ENCODE measurements at regions not wholly inside any gene's neighbourhood (a gene's known extent, or its start where the extent isn't known, plus 50 kb on each side); places are given as distances from the start of the nearest gene placed in this dataset.

GRCh38 chr12:126860210-126860609, 1406.8 kb upstream of the TMEM132C start:
- no peak for TF ChIP-seq CTCF (conservative IDR thresholded peaks at IDR 0.05)
- no peak overlapping the region for H3K27ac ChIP-seq

GRCh38 chr12:126862500-126862899, 1404.5 kb upstream of the TMEM132C start:
- no peak for TF ChIP-seq CTCF (conservative IDR thresholded peaks at IDR 0.05)
- no peak overlapping the region for H3K27ac ChIP-seq

- H3K27ac ChIP-seq: no peak overlapping the region
- TF ChIP-seq CTCF (conservative IDR thresholded peaks at IDR 0.05): no peak
Observed at GRCh38 chr12:126869644-126870043, 1397.3 kb upstream of the TMEM132C start.

- TF ChIP-seq CTCF (conservative IDR thresholded peaks at IDR 0.05): no peak
- no peak overlapping the region for H3K27ac ChIP-seq
Observed at GRCh38 chr12:126873701-126874100, 1393.3 kb upstream of the TMEM132C start.

GRCh38 chr12:126874427-126875026, 1392.4 kb upstream of the TMEM132C start:
- peak; percentile 86 for TF ChIP-seq CTCF (conservative IDR thresholded peaks at IDR 0.05)
- H3K27ac ChIP-seq: no peak overlapping the region

- no peak for TF ChIP-seq CTCF (conservative IDR thresholded peaks at IDR 0.05)
- H3K27ac ChIP-seq: no peak overlapping the region
Observed at GRCh38 chr12:126879842-126880241, 1387.1 kb upstream of the TMEM132C start.

- no peak for TF ChIP-seq CTCF (conservative IDR thresholded peaks at IDR 0.05)
- H3K27ac ChIP-seq: no peak overlapping the region
Observed at GRCh38 chr12:126883697-126884096, 1383.3 kb upstream of the TMEM132C start.

Data from VCaP (cell line).